ENCODE measurements at regions not wholly inside any gene's neighbourhood (a gene's known extent, or its start where the extent isn't known, plus 50 kb on each side); places are given as distances from the start of the nearest gene placed in this dataset.

DNA sequence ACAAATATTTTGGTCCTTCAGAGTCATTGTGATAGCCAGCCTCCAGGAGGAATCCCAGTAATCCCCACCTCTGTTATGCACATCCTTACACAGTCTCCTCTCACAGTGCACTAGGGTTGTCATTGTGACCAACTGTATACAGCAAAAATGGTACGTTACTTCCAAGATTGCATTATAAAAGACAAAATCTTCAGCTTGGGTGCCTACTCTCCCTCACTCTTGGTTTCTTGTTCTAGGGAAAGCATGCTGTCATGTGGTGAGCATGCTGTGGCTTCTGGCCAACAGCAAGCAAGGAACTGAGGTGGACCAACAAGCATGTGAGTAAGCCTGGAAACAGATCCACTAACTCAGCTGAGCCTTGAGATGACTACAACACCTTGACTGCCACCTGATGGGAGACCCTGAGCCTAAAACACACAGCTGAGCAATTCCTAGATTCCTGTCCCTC lies 130.1 kb upstream of the DST start:
- TF ChIP-seq, protein P1, sequence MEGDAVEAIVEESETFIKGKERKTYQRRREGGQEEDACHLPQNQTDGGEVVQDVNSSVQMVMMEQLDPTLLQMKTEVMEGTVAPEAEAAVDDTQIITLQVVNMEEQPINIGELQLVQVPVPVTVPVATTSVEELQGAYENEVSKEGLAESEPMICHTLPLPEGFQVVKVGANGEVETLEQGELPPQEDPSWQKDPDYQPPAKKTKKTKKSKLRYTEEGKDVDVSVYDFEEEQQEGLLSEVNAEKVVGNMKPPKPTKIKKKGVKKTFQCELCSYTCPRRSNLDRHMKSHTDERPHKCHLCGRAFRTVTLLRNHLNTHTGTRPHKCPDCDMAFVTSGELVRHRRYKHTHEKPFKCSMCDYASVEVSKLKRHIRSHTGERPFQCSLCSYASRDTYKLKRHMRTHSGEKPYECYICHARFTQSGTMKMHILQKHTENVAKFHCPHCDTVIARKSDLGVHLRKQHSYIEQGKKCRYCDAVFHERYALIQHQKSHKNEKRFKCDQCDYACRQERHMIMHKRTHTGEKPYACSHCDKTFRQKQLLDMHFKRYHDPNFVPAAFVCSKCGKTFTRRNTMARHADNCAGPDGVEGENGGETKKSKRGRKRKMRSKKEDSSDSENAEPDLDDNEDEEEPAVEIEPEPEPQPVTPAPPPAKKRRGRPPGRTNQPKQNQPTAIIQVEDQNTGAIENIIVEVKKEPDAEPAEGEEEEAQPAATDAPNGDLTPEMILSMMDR (IDR thresholded peaks at IDR 0.05; ENCODE audit: insufficient read depth, low read length, poor library complexity, severe bottlenecking): no peak
- TF ChIP-seq EZH2phosphoT487 (conservative IDR thresholded peaks at IDR 0.05; ENCODE audit: low read length): no peak
